HG02678 (cell line): ENCODE measurements at regions not wholly inside any gene's neighbourhood (a gene's known extent, or its start where the extent isn't known, plus 50 kb on each side); places are given as distances from the start of the nearest gene placed in this dataset.
"Not testable (repeated sequence)": the region's sequence is repeated elsewhere in the genome, so short reads cannot be mapped to it uniquely, and the experiment has no call there.

Source experiments
- ATAC-seq: cut with Tn5 transposase; IDR thresholded peaks from one replicate; pipeline ENCODE4 v1.9.1; 2021; ENCODE audit warnings: mild to moderate bottlenecking, moderate library complexity; ENCODE audit not compliant: unreplicated experiment

GRCh38 chr10:6985644-6986043, 405.6 kb upstream of the PRKCQ start:
- ATAC-seq = no peak

- no peak for ATAC-seq
Measured at GRCh38 chr10:6984971-6985370, 404.9 kb upstream of the PRKCQ start.

DNA sequence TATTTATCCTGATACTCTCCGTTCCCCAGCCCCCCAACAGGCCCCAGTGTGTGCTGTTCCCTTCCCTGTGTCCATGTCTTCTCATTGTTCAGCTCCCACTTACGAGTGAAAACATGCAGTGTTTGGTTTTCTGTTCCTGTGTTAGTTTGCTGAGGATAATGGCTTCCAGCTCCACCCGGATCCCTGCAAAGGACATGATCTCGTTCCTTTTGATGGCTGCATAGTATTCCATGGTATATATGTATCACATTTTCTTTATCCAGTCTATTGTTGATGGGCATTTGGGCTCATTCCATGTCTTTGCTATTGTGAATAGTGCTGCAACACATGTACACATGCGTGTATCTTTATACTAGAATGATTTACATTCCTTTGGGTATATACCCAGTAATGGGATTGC, 403.9 kb upstream of the PRKCQ start:
- ATAC-seq = not testable (repeated sequence)

DNA sequence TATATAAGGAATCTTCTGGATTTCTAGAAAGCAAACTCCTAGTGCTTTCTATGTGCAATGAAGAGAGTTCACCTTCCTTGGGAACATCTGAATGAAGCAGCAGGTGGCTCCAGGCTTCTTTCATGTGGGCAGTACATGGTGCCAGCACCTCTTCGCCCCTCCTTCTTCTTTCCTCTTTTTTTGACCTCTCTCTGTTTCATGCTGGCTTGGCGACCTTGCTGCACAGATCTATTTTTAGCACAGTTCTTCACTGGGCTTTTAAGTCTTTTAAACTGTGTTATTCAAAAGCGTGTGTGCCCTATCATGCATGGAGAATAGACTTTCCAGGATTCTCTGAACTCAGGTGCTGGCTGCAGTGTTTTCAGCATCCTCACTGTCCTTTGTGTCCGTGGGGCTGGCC, 400.3 kb upstream of the PRKCQ start:
- no peak for ATAC-seq

- ATAC-seq = no peak
Measured at GRCh38 chr10:6979371-6979770, 399.3 kb upstream of the PRKCQ start.

- no peak for ATAC-seq
Measured at GRCh38 chr10:6978187-6978627, 398.1 kb upstream of the PRKCQ start.

- ATAC-seq = no peak
Measured at GRCh38 chr10:6977398-6978186, 397.5 kb upstream of the PRKCQ start.

GRCh38 chr10:6973899-6974298, 393.8 kb upstream of the PRKCQ start:
- no peak for ATAC-seq

DNA sequence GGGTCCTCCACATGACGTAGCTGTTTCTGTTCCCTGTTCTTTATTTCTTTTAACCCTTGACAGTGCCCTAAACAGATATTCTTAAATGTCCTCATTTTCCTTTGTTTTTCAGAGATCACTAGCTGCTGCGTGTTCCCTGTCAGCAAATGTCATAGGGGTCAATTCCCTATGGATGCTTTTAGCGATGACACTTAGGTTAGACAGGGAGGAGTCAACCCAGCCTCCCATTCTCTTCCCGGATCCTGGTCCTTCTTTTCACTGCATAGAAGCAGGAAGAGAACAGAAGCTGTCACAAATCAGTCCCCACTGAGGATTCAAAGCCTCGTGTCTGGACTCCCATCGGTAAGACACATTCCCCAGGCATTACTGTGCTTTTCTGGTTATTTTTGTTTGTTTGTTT, 392.1 kb upstream of the PRKCQ start:
- no peak for ATAC-seq

DNA sequence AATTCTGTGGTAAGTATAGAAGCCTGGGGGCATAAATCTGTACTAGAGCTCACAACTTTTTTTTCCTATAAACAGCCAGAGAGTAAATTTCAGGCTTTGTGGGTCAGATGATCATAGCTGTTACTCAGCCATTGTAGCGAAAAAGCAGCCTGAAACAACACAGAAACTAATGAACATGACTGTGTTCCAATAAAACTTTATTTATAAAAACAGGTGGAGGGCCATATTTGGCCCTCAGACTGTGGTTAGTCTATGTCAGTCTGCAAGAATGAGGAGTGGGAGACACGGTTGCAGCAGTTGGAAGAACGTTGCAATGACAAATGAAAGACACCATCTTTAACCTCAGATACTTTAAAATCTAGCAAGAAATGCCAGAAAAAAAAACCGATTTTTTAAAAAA, 389.6 kb upstream of the PRKCQ start:
- no peak for ATAC-seq

- no peak for ATAC-seq
Measured at GRCh38 chr10:6964543-6964942, 384.5 kb upstream of the PRKCQ start.

DNA sequence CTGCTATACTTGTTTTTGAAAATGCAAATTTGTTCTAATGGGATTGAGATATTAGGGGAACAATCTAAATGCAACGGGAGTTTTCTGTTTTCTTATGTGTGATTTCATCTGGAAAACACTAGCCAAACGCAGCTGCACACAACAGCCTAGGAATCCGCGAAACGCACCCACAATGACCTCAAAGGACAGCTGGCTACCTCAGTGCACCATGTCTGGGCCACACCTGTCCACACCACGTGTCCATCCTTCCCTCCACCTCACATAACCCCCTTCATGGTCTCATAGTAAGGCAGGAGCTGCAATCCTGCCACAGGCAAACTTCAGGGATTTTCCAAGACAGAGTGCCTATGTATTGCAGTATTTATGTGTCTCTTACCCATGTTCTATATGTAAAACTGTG, 382.5 kb upstream of the PRKCQ start:
- no peak for ATAC-seq

DNA sequence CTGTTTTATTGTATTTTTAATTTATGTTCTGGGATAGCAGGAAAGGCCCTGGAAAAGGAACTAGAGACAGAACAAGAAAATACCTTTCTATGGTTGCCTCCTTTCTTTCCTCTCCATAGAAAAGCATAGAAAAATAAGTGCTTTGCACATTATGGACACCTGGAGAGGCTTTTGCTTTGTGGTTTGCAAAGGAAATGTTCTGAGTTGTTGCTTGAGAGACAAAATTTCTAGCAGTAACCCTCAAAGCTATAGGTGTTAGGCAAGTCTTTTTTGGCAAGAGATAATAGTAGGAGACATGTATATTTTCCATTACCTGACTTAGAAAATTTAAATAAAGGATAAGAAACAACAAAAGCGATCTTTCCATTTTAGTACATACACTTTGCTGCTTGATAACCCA, 378.6 kb upstream of the PRKCQ start:
- no peak for ATAC-seq

DNA sequence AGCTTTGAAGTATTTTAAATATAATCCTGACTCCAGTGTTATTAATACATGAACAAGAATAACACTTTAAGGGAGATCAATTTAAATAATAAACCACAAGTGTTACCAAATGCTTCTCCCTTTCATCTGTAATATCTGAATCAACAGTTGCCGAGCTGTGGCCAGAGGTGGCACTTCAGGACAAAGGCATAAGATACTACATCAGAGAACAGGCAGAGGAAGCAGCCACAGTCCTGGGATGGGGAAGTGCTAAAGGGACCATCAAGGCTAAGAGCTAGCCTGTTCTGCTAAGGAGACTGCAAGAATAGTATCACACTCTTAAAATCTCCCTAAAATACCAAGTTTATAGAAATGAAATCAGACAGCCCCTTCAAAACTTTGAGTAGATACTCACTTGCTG, 378.2 kb upstream of the PRKCQ start:
- no peak for ATAC-seq

- no peak for ATAC-seq
Measured at GRCh38 chr10:6957851-6958250, 377.8 kb upstream of the PRKCQ start.

DNA sequence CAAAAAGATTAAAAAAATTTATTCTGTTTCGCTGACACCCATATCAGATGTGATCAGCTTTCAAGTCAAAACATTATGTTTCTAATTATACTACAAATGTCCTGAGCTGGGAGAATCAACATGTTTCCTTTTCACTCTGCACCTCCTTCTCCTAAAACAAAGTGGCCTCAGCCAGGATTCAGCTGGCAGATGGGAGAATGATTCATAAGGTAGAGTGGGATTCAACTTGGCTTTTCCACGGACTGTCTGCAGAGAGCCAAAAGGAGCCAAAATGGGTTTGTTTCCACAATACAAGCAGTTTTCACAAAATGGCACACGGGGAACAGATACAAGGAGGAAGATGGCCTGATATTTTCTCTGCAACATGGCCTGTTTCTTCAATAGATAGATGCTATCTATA, 376.5 kb upstream of the PRKCQ start:
- no peak for ATAC-seq

GRCh38 chr10:6953271-6953801, 373.3 kb upstream of the PRKCQ start:
- no peak for ATAC-seq

- ATAC-seq = no peak
Measured at GRCh38 chr10:6951732-6952131, 371.7 kb upstream of the PRKCQ start.

DNA sequence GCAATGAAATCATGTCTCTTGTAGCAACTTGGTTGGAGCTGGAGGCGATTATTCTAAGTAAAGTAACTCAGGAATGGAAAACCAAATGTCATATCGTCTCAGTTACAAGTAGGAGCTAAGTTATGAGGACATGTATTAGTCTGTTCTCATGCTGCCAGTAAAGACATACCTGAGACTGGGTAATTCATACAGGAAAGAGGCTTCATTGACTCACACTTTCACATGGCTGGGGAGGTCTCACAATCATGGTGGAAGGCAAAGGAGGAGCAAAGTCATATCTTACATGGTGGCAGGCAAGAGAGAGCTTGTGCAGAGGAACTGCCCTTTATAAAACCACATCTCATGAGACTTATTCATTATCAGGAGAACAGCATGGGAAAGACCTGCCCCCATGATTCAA, 370.1 kb upstream of the PRKCQ start:
- ATAC-seq = no peak

DNA sequence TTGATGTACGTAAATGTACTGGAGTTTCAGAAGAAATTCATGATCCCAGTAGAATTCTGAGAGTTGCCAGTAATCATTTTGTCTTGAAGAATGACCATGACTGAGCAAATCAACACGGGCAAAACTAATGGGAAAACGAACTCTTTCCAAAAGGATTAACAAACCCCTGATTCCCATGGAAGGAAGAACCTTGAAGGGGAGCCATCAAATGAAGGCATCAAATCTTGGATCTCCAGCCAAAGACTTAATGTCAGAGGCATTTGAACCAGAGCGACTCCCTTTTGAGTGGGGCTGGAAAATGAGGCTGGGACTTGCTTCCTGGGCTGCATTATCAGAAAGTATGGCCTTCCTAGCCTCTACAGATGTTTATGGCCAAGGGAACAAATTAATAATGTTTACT, 364.4 kb upstream of the PRKCQ start:
- no peak for ATAC-seq

DNA sequence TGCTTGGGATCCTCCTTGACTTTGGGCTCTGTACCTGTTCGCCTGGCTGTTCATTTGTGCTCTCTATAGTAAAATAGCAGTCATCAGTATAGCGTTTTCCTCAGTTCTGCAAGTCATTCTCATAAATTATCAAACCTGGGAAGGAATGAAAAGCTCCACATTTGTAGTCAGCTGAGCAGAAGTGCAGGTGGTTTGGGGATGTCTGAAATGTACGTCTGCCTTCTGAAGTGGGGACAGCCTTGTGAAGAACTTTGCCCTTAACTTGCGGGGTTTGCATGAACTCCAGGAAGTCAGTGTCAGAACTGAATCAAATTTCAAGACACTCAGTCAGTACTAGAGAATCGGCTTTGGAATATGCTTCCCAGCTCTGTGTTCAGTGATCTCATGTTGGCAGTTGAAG, 358.3 kb upstream of the PRKCQ start:
- no peak for ATAC-seq

- no peak for ATAC-seq
Measured at GRCh38 chr10:6936931-6937330, 356.9 kb upstream of the PRKCQ start.
